Fibroblast of pulmonary artery (primary cell): ENCODE measurements at regions not wholly inside any gene's neighbourhood (a gene's known extent, or its start where the extent isn't known, plus 50 kb on each side); places are given as distances from the start of the nearest gene placed in this dataset.

Experiments used
- DNase-seq: peaks from one replicate; pipeline ENCODE4 v3.0.0-alpha.2; 2010; ENCODE audit warnings: low read depth
- H3K4me3 ChIP-seq: replicated peaks from 2 replicates; pipeline ENCODE4 v1.5.1; 2011; ENCODE audit warnings: low read depth, mild to moderate bottlenecking, control low read depth, low read length, moderate library complexity
- CTCF ChIP-seq: IDR thresholded peaks from 2 replicates; pipeline ENCODE4 v1.5.1; 2011; ENCODE audit warnings: mild to moderate bottlenecking, control low read depth, low read length, inconsistent platforms; ENCODE audit errors: missing control alignments

GRCh38 chr3:31403197-31403596 is 129.5 kb upstream of the STT3B start:
- no peak for DNase-seq
- TF ChIP-seq CTCF, result no peak
- H3K4me3 ChIP-seq, result no peak overlapping the region

GRCh38 chr3:31404871-31405270 is 127.9 kb upstream of the STT3B start:
- no peak overlapping the region for H3K4me3 ChIP-seq
- no peak for DNase-seq
- no peak for TF ChIP-seq CTCF

- no peak for DNase-seq
- no peak overlapping the region for H3K4me3 ChIP-seq
- no peak for TF ChIP-seq CTCF
Measured at GRCh38 chr3:31405515-31405914, 127.2 kb upstream of the STT3B start.

- TF ChIP-seq CTCF, result no peak
Measured at GRCh38 chr3:31406896-31407295, 125.8 kb upstream of the STT3B start.

GRCh38 chr3:31407665-31408064 is 125.1 kb upstream of the STT3B start:
- no peak overlapping the region for H3K4me3 ChIP-seq
- no peak for TF ChIP-seq CTCF
- DNase-seq, result peak; percentile 10

More at GRCh38 chr3:31406896-31407295, 125.8 kb upstream of the STT3B start:
- H3K4me3 ChIP-seq, result no peak overlapping the region
- DNase-seq, result no peak

GRCh38 chr3:31408720-31409119 is 124.0 kb upstream of the STT3B start:
- no peak for DNase-seq
- H3K4me3 ChIP-seq, result no peak overlapping the region
- no peak for TF ChIP-seq CTCF

- no peak for DNase-seq
- H3K4me3 ChIP-seq, result no peak overlapping the region
- no peak for TF ChIP-seq CTCF
Measured at GRCh38 chr3:31409389-31409788, 123.3 kb upstream of the STT3B start.
